Neural progenitor cell (in vitro differentiated cells): ENCODE measurements at regions not wholly inside any gene's neighbourhood (a gene's known extent, or its start where the extent isn't known, plus 50 kb on each side); places are given as distances from the start of the nearest gene placed in this dataset.

ENCODE experiments used
- EZH2 ChIP-seq: fragments of 200-600 bp; sonication (generic); IDR thresholded peaks from 2 replicates; pipeline ENCODE4 v1.6.1; 2017; ENCODE audit warnings: antibody characterized with exemption, mild to moderate bottlenecking, moderate library complexity
- EZH2phosphoT487 ChIP-seq: fragments of 200-600 bp; sonication (generic); IDR thresholded peaks from 2 replicates; pipeline ENCODE4 v1.6.1; 2017; ENCODE audit warnings: antibody characterized with exemption

GRCh38 chr5:71929003-71929402 is 178.3 kb upstream of the MAP1B start:
- TF ChIP-seq EZH2phosphoT487 (no peak), EZH2 (no peak)
